ENCODE measurements at regions not wholly inside any gene's neighbourhood (a gene's known extent, or its start where the extent isn't known, plus 50 kb on each side); places are given as distances from the start of the nearest gene placed in this dataset.

DNA sequence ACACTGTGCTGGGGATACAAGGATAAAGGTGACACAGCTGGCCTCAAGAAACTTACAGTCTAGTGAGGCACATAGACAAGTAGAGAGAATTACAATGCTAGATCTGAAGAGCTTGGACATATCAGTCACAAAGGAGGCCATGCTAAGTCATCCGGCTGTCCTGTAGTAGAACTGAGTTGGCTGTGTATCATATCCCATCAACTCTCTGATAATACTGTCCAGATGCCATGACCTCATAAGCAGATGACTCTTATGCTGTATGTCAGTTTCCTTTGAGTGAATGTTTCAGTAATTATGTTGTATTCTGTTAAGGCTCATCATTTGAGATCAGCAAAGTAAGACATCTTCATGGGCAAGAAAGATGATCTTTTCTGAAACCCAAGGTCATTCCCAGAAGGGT lies 442.9 kb downstream of the MID1IP1 start:
- no peaks in the 10 kb centered on the region for H3K36me3 Mint-ChIP-seq (ENCODE audit: low read depth)
- no peaks in the 10 kb centered on the region for H3K9me3 Mint-ChIP-seq
- H3K27me3 Mint-ChIP-seq, result peaks cover 2% of the 10 kb centered on the region
- DNase-seq (no peak), ATAC-seq (ENCODE audit: low read depth) (no peak)
- H3K4me3 Mint-ChIP-seq, result no peak overlapping the region
- H3K27ac Mint-ChIP-seq, result no peak overlapping the region
- CTCF ChIA-PET, result no interaction called here
- peaks cover 7% of the 10 kb centered on the region for H3K4me1 Mint-ChIP-seq
- intact Hi-C loops (cut with micrococcal nuclease), result loop anchor here (5.0 kb wide), 3 partner anchors 97 to 477 kb away; no protein-coding TSS in a partner anchor
- TF ChIP-seq, protein P1, sequence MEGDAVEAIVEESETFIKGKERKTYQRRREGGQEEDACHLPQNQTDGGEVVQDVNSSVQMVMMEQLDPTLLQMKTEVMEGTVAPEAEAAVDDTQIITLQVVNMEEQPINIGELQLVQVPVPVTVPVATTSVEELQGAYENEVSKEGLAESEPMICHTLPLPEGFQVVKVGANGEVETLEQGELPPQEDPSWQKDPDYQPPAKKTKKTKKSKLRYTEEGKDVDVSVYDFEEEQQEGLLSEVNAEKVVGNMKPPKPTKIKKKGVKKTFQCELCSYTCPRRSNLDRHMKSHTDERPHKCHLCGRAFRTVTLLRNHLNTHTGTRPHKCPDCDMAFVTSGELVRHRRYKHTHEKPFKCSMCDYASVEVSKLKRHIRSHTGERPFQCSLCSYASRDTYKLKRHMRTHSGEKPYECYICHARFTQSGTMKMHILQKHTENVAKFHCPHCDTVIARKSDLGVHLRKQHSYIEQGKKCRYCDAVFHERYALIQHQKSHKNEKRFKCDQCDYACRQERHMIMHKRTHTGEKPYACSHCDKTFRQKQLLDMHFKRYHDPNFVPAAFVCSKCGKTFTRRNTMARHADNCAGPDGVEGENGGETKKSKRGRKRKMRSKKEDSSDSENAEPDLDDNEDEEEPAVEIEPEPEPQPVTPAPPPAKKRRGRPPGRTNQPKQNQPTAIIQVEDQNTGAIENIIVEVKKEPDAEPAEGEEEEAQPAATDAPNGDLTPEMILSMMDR (IDR thresholded peaks at IDR 0.05), result no peak
- POLR2A ChIA-PET, result no interaction called here

- H3K4me3 Mint-ChIP-seq, result no peak overlapping the region
- peaks cover 6% of the 10 kb centered on the region for H3K27me3 Mint-ChIP-seq
- H3K4me1 Mint-ChIP-seq, result peaks cover 7% of the 10 kb centered on the region
- ATAC-seq (ENCODE audit: low read depth) (no peak), DNase-seq (no peak)
- POLR2A ChIA-PET, result no interaction called here
- H3K27ac Mint-ChIP-seq, result no peak overlapping the region
- CTCF ChIA-PET, result no interaction called here
- intact Hi-C loops (cut with micrococcal nuclease), result no loop called here
- TF ChIP-seq, protein P1 (IDR thresholded peaks at IDR 0.05), result no peak
- H3K36me3 Mint-ChIP-seq (ENCODE audit: low read depth), result no peaks in the 10 kb centered on the region
- no peaks in the 10 kb centered on the region for H3K9me3 Mint-ChIP-seq
Measured at GRCh38 chrX:39245024-39245423, 443.8 kb downstream of the MID1IP1 start.

DNA sequence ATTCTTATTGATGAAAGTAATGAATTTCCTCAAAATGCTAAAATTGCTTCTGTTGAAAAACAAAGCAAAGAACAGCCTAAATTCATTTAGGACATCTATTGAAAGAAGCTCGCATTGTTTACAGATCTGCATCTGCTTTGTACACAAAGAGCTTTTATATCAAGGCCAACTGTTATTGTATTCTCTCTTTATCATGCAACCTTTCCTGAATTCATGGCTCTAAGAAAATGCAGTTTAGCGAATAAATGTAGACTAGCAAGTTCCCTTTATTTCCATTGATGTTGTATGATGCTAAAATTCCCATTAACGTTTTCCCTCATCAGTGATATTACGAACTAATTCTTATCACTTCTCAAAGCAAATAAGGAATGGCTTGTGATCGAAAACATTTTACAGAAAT lies 446.3 kb downstream of the MID1IP1 start:
- TF ChIP-seq, protein P1 (IDR thresholded peaks at IDR 0.05), result no peak
- CTCF ChIA-PET, result no interaction called here
- H3K4me3 Mint-ChIP-seq, result no peak overlapping the region
- H3K9me3 Mint-ChIP-seq, result no peaks in the 10 kb centered on the region
- H3K27ac Mint-ChIP-seq, result no peak overlapping the region
- ATAC-seq (ENCODE audit: low read depth), result no peak
- DNase-seq, result no peak
- POLR2A ChIA-PET, result no interaction called here
- H3K27me3 Mint-ChIP-seq, result peaks cover 4% of the 10 kb centered on the region
- H3K36me3 Mint-ChIP-seq (ENCODE audit: low read depth), result no peaks in the 10 kb centered on the region
- intact Hi-C loops (cut with micrococcal nuclease), result no loop called here
- no peaks in the 10 kb centered on the region for H3K4me1 Mint-ChIP-seq

- no peak overlapping the region for H3K4me3 Mint-ChIP-seq
- TF ChIP-seq, protein P1 (IDR thresholded peaks at IDR 0.05), result no peak
- H3K4me1 Mint-ChIP-seq, result no peaks in the 10 kb centered on the region
- H3K27me3 Mint-ChIP-seq, result peaks cover 5% of the 10 kb centered on the region
- no peak for ATAC-seq (ENCODE audit: low read depth)
- DNase-seq, result no peak
- H3K9me3 Mint-ChIP-seq, result no peaks in the 10 kb centered on the region
- peaks cover 2% of the 10 kb centered on the region for H3K36me3 Mint-ChIP-seq (ENCODE audit: low read depth)
- intact Hi-C loops (cut with micrococcal nuclease), result no loop called here
- CTCF ChIA-PET, result no interaction called here
- POLR2A ChIA-PET, result no interaction called here
- H3K27ac Mint-ChIP-seq, result no peak overlapping the region
Measured at GRCh38 chrX:39248330-39248729, 447.1 kb downstream of the MID1IP1 start.

DNA sequence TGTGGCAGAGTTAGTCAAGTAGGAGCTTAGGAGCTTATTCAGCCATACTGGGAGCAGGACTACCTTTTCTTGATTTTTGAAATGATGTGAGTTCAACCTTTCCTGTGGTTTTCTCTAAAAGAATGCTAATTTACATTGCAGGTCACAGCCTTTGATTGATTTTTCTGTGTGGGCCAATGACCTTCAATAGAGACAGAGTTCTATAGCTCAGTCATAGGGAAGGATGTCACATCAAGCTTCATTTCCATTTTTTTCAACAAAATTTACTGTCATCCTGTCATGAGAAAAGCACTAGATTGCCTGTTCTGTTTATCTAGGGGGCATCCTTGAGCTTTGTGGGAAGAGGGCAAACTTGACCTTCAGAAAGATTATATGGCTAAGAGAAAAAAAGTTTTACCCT lies 448.7 kb downstream of the MID1IP1 start:
- DNase-seq, result no peak
- Mint-ChIP-seq H3K36me3 (ENCODE audit: low read depth) (peaks cover 4% of the 10 kb centered on the region), H3K27me3 (peaks cover 5% of the 10 kb centered on the region), H3K27ac (no peak overlapping the region), H3K4me1 (no peaks in the 10 kb centered on the region), H3K9me3 (no peaks in the 10 kb centered on the region), H3K4me3 (no peak overlapping the region)
- TF ChIP-seq, protein P1 (IDR thresholded peaks at IDR 0.05), result no peak
- POLR2A ChIA-PET, result interaction anchor here (0.6 kb wide), 1 partner anchor 114 kb away, joined by 3 read pairs; no protein-coding TSS in a partner anchor
- no peak for ATAC-seq (ENCODE audit: low read depth)
- intact Hi-C loops (cut with micrococcal nuclease), result no loop called here
- CTCF ChIA-PET, result interaction anchor here (0.7 kb wide), 1 partner anchor 10 kb away, joined by 3 read pairs; no protein-coding TSS in a partner anchor
